HCT116 (cell line): ENCODE measurements at regions not wholly inside any gene's neighbourhood (a gene's known extent, or its start where the extent isn't known, plus 50 kb on each side); places are given as distances from the start of the nearest gene placed in this dataset.

Experiments
- CBX3 ChIP-seq: IDR thresholded peaks from 2 replicates; pipeline ENCODE4 v1.6.1; 2012; ENCODE audit warnings: low read depth
- CEBPB ChIP-seq: IDR thresholded peaks from 2 replicates; pipeline ENCODE4 v1.6.1; 2012; ENCODE audit warnings: low read depth
- EZH2 ChIP-seq: fragments of 200-600 bp; sonication (generic); IDR thresholded peaks from 2 replicates; pipeline ENCODE4 v1.6.1; 2017; ENCODE audit warnings: antibody characterized with exemption, mixed run types
- EZH2phosphoT487 ChIP-seq: fragments of 200-600 bp; IDR thresholded peaks from 2 replicates; pipeline ENCODE4 v1.6.1; 2018; ENCODE audit warnings: antibody characterized with exemption, borderline replicate concordance
- TCF7L2 ChIP-seq: IDR thresholded peaks from 2 replicates; pipeline ENCODE4 v1.7.0; 2011; ENCODE audit warnings: borderline replicate concordance, inconsistent platforms; ENCODE audit not compliant: insufficient read depth, insufficient read length; ENCODE audit errors: extremely low read depth
- YY1 ChIP-seq: IDR thresholded peaks from 2 replicates; pipeline ENCODE4 v1.6.1; 2011; ENCODE audit warnings: low read length, low read depth, moderate library complexity, mild to moderate bottlenecking; ENCODE audit not compliant: insufficient replicate concordance; ENCODE audit errors: extremely low read depth
- TF ChIP-seq, protein P1 (sequence below): IDR thresholded peaks from 2 replicates; pipeline ENCODE4 v1.6.1; 2012; ENCODE audit warnings: low read depth
- TF ChIP-seq, protein P2 (sequence below): IDR thresholded peaks from 2 replicates; pipeline ENCODE4 v1.6.1; 2011; ENCODE audit warnings: mild to moderate bottlenecking, low read length, moderate library complexity; ENCODE audit not compliant: insufficient replicate concordance; ENCODE audit errors: extremely low read depth
- TF ChIP-seq, protein P3 (sequence below): IDR thresholded peaks from 2 replicates; pipeline ENCODE4 v1.6.1; 2012
- TF ChIP-seq, protein P4 (sequence below): IDR thresholded peaks from 2 replicates; pipeline ENCODE4 v1.6.1; 2012

DNA sequence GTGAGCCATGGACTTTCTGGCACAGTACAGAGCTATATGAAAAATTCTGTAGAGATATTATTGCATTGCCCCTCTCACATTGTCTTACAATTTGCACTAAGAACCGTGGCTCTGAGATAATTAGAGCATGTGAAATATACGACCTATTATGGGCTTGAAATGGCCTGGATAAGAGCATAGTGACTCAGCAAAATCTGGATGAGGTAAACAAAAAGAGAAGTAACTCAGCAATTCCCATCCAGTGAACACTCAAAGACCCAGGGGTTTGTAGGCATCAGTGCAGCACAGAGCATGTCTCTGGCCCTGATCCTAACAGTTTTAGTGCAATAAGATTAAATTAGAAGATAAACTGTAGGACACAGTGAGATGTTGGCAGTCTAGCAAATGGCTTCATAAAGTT, 317.2 kb upstream of the MYOCD start (continued):
- TF ChIP-seq, protein P1, sequence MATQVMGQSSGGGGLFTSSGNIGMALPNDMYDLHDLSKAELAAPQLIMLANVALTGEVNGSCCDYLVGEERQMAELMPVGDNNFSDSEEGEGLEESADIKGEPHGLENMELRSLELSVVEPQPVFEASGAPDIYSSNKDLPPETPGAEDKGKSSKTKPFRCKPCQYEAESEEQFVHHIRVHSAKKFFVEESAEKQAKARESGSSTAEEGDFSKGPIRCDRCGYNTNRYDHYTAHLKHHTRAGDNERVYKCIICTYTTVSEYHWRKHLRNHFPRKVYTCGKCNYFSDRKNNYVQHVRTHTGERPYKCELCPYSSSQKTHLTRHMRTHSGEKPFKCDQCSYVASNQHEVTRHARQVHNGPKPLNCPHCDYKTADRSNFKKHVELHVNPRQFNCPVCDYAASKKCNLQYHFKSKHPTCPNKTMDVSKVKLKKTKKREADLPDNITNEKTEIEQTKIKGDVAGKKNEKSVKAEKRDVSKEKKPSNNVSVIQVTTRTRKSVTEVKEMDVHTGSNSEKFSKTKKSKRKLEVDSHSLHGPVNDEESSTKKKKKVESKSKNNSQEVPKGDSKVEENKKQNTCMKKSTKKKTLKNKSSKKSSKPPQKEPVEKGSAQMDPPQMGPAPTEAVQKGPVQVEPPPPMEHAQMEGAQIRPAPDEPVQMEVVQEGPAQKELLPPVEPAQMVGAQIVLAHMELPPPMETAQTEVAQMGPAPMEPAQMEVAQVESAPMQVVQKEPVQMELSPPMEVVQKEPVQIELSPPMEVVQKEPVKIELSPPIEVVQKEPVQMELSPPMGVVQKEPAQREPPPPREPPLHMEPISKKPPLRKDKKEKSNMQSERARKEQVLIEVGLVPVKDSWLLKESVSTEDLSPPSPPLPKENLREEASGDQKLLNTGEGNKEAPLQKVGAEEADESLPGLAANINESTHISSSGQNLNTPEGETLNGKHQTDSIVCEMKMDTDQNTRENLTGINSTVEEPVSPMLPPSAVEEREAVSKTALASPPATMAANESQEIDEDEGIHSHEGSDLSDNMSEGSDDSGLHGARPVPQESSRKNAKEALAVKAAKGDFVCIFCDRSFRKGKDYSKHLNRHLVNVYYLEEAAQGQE: no peak
- TF ChIP-seq CBX3 (no peak), EZH2phosphoT487 (no peak), TCF7L2 (no peak), YY1 (no peak), CEBPB (no peak), EZH2 (no peak)
- TF ChIP-seq, protein P2, sequence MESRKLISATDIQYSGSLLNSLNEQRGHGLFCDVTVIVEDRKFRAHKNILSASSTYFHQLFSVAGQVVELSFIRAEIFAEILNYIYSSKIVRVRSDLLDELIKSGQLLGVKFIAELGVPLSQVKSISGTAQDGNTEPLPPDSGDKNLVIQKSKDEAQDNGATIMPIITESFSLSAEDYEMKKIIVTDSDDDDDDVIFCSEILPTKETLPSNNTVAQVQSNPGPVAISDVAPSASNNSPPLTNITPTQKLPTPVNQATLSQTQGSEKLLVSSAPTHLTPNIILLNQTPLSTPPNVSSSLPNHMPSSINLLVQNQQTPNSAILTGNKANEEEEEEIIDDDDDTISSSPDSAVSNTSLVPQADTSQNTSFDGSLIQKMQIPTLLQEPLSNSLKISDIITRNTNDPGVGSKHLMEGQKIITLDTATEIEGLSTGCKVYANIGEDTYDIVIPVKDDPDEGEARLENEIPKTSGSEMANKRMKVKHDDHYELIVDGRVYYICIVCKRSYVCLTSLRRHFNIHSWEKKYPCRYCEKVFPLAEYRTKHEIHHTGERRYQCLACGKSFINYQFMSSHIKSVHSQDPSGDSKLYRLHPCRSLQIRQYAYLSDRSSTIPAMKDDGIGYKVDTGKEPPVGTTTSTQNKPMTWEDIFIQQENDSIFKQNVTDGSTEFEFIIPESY: no peak
- TF ChIP-seq, protein P3, sequence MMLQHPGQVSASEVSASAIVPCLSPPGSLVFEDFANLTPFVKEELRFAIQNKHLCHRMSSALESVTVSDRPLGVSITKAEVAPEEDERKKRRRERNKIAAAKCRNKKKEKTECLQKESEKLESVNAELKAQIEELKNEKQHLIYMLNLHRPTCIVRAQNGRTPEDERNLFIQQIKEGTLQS: no peak
- TF ChIP-seq, protein P4, sequence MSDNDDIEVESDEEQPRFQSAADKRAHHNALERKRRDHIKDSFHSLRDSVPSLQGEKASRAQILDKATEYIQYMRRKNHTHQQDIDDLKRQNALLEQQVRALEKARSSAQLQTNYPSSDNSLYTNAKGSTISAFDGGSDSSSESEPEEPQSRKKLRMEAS: no peak
